NB4 (cell line): ENCODE measurements at regions not wholly inside any gene's neighbourhood (a gene's known extent, or its start where the extent isn't known, plus 50 kb on each side); places are given as distances from the start of the nearest gene placed in this dataset.

Source experiments
- DNase-seq: peaks from one replicate; pipeline ENCODE4 v3.0.0; 2010; ENCODE audit warnings: low read depth
- H3K4me3 ChIP-seq: one replicate; pipeline ENCODE4 v1.5.1; 2011; ENCODE audit warnings: mild to moderate bottlenecking, low read depth, low read length, moderate library complexity
- CTCF ChIP-seq: IDR thresholded peaks from one replicate; pipeline ENCODE4 v1.5.1; 2012; ENCODE audit warnings: low read depth, low read length
- MAX ChIP-seq: IDR thresholded peaks from 2 replicates; pipeline ENCODE4 v1.6.1; 2011; ENCODE audit warnings: low read depth, low read length
- MYC ChIP-seq: IDR thresholded peaks from 2 replicates; pipeline ENCODE4 v1.6.1; 2011; ENCODE audit warnings: low read depth, low read length
- POLR2A ChIP-seq: IDR thresholded peaks from 2 replicates; pipeline ENCODE4 v1.6.1; 2011; ENCODE audit warnings: mild to moderate bottlenecking; ENCODE audit not compliant: insufficient read length; ENCODE audit errors: extremely low read depth

GRCh38 chr13:65866138-65866537 lies 1364.0 kb downstream of the PCDH9 start:
- H3K4me3 ChIP-seq: no peak overlapping the region
- TF ChIP-seq MYC: no peak
- TF ChIP-seq MAX: no peak
- no peak for TF ChIP-seq POLR2A
- TF ChIP-seq CTCF: no peak
- DNase-seq: no peak

GRCh38 chr13:65865206-65865605 lies 1364.9 kb downstream of the PCDH9 start:
- no peak for DNase-seq
- TF ChIP-seq MAX (no peak), POLR2A (no peak), MYC (no peak), CTCF (no peak)
- no peak overlapping the region for H3K4me3 ChIP-seq

GRCh38 chr13:65864039-65864438 lies 1366.1 kb downstream of the PCDH9 start:
- no peak for DNase-seq
- TF ChIP-seq MAX (no peak), CTCF (no peak), POLR2A (no peak), MYC (no peak)
- H3K4me3 ChIP-seq: no peak overlapping the region

GRCh38 chr13:65860306-65860705 lies 1369.8 kb downstream of the PCDH9 start:
- TF ChIP-seq MYC (no peak), MAX (no peak), POLR2A (no peak), CTCF (no peak)
- no peak for DNase-seq

GRCh38 chr13:65857942-65858565 lies 1372.1 kb downstream of the PCDH9 start:
- TF ChIP-seq MYC: no peak
- no peak for TF ChIP-seq POLR2A
- no peak for TF ChIP-seq CTCF
- H3K4me3 ChIP-seq: no peak overlapping the region
- DNase-seq: no peak

More at GRCh38 chr13:65860306-65860705, 1369.8 kb downstream of the PCDH9 start:
- H3K4me3 ChIP-seq: no peak overlapping the region

- no peak overlapping the region for H3K4me3 ChIP-seq
- TF ChIP-seq CTCF (no peak), MAX (no peak), MYC (no peak), POLR2A (no peak)
- DNase-seq: no peak
Measured at GRCh38 chr13:65856431-65856830, 1373.7 kb downstream of the PCDH9 start.
